T-helper 2 cell treated with Interferon-gamma antibody and Interleukin-4, amounts not matched to agents 100 ng/mL and 5 ng/mL, for 36 hours (primary cell): ENCODE measurements at regions not wholly inside any gene's neighbourhood (a gene's known extent, or its start where the extent isn't known, plus 50 kb on each side); places are given as distances from the start of the nearest gene placed in this dataset.

Source experiments
- intact Hi-C: fragments of 100-400 bp; cut with micrococcal nuclease; formaldehyde crosslinking; loops from one replicate; pipeline ENCODE4 v1.15.1; 2023

DNA sequence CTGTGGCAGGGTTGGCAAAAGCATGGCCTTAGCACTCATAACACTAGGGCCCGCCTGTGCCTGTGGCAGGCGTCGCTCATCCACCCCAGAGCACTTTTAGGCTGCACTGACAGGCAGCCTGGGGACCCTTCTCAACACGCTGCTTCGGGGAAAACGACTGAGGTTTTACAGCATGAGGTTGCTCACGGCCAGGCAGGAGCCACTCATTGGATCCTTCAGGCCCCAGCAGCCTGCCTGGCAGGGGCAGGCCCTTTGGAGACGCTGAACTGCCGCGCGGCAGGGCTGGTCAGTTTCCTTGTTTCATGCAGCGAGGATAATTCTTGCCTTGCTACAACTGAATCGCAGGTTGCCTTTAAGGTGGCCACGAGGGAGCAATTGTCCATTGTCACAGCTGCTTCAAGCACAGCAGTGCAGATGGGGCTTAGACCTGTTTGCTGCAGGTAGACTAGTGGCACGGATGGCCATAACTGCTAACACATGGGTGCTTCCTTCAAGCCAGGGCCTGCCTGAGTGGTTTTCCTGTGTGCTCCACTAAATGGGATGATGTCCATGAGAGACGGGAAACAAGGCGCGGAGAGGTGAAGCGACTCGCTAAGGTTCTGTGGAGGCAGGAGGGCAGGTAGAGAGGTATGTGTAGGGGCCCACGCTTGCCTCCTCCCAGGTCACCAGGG, 49.9 kb upstream of the HS6ST1 start:
- intact Hi-C loops: no loop called here

DNA sequence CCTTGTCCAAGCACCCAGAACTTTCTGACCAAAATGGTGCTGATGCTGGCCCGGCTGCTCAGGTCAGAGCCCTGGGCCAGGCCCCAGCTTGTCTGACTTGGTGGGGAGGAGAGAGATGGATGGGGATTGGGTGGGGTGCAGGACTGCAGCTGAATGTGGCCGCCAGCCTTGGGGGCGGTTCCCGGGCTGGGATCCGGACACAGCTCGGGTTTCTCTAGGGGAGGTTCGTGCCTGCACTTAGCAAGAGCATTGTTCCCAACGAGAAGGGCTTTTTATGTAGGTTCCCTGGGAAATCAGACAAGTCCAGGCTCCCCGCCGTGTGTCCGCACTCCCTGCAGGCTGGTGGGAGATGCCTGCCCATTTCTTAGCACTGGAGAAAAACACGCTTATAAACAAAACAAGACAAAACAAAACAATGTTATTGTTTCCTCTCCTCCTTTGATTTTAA, 50.5 kb upstream of the HS6ST1 start:
- intact Hi-C loops: no loop called here

DNA sequence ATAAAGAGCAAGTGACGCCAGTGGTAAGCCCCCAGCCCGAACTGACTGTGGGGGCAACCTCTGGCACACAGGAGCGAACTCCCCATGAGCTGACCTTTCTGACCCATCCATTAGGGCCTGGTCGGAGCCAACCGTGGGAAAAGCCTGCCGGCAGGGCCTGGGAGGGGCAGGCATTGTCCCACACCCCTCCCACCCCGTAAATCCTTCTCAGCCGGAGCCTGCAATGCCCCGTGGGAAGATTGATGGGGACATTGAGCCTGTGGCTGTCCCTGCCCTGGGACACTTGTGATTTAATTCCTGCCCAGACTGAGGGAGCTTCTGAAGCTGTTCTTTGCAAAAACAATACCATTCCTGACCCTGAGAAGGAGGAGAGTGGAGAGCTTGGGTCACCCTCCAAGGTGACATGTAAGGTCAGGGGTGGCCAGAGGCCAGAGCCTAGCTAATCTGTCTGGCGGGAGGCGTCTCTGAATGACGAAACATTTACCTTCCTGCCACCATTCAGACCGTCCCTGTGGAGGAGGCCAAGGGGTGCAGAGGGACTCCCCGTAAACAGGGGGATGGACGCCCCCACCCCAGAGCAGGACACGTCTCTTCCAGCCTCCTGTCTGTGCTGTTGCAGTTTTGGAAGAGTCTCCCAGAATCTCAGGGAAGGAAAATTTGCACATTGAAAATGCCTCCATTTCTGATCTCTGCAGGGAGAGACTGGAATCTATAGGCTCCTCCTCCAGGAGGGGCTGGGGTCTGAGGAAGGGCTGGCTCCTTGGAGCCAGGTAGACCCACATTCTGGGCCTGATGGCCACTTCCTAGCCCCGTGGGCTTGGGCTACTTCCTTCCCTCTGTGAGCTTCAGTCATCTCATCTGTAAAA, 51.2 kb upstream of the HS6ST1 start:
- intact Hi-C loops: no loop called here

DNA sequence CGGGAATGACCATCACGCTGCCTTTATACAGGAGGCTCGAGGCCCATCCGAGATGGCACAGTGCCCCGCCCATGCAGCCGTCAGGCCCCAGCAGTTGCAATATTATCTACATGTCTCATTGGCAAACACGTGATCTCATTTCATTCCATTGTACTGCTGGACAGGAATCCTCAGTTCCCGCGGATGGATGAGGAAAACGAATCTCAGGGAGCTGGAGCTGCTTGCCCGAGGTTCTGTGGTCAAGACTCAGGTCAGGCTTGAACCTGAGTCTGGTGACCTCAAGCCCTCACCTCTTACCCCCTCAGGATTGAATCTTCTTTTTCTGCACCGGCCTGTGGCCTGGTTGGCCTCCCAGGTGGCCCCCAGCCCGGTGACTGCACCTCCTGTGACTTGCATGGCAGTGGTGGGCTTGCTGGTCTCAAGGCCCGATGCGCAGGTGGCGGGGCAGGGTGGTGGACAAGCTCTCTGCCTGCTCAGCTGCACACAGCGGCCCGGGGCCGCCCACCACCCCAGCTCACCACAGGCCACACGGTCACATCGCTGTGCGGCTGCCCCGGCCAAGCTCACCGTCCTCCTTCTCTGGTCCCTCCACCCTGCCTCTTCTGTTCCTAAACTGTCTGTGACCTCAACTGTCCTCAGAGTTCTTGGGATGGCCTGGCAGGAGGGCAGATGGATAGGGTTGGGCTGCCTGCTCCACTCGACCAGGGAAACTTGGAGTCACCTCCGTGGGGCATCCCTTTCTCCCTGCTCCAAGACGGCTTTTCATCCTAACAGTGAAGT, 52.0 kb upstream of the HS6ST1 start:
- intact Hi-C loops: no loop called here

DNA sequence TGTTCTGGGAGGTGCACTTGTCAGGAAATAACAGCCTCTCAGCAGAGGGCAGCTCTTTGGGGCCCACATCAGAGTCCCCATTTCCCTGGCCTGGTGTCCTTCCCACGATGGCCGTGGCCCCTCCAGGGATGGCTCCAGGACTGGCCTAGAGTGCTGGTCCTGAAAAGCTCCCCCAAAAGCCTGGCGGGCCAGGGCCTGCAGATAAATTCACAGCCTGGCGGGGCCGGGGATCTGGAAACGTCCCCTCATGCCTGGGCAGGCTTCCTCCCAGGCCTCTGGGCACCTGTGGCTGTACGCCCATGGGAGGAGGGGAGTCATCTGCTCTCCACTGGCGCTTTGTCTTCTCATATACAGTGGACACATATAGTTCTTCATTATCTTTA, 52.6 kb upstream of the HS6ST1 start:
- intact Hi-C loops: no loop called here

DNA sequence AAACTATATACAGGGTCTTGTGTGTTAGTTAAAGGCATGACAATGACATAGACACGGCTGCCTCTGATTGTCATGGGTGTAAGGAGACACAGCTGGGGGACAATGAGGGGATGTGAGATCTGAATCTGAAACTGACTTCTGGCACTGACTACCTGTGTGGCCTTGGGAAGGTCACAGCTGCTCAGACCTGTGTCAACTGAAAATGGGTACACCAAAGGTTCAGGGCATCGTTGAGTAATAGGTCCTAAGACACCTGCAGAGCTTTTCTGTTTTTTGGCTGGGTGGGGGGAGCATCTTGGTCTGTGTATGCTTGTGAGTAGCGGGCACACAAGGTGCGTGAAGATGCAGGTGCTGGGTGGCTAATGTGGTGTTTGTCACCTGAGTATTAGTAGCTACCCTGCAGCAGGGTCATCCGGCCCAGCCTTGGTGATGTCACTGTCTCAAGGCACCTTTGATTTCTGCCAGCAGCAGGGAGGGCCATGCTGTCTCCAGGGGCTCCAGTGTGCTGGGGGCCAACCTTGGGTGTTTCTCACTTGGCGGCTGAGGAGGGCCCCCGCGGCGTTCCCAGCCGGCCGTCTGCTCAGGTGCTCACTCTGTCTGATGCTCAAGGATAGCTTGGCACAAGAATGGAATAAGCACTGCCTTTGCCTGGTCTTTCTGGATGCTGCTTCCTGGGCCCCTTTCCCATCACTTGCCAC, 53.1 kb upstream of the HS6ST1 start:
- intact Hi-C loops: no loop called here

DNA sequence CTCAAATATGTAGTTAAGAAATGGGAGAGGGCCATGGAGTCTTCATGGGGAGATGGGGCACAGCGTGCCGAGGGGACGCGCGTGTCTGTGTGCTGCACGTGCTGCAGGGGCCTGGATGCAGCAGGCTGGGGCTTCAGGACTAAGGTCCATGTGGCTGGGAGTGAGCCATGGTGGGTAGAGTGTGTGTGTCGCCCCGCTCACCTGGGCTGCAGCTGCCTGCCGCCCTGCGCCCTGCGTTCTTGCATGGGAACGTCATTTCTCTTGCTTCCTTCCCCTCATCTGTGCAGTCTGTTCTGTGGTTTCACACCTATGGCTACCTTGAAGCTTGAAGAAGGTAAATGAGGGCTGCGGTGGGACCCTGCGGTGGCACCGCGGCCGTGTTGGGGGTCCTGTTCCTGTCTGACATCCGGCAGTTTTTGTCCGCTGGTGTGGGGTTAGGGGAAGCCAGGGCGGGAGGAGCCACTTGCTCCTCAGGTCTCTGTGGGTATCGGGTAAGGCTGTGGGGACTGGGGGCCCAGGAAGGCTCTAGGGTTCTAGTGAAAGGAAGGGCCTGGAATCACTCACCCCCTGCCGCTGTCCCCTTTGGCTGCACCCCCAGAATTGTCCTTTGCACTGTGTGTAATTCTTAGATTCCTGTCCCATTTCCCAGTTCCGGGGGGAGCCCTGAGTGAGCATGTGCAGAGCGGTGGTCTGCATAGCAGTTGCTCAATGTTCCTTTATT, 54.1 kb upstream of the HS6ST1 start:
- intact Hi-C loops: no loop called here

DNA sequence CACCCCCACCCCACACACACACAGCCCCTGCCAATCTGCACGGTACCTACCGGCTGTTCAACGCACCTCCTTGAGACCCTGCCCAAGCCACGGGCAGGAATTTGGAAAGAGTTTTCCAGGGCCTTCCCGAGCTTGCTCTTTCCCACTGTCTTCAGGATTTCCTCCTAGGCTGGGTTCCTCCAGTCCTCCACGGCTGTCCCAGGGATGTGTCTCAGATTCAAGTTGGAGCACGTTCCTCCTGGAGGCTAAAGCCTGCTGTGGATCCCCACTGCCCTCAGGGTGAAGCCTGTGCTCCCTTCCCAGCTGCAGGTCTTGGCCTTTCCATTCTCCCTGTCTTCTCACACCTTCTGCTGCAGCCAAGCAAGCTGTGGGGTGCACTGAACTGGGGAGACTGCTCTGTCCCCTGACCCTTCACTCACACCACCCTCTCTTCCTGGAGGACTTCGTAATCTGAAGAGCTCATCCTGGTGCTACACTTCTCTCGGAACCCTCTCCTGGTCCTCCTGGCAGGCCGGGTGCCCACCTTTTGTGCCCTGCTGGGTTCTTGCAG, 54.9 kb upstream of the HS6ST1 start:
- intact Hi-C loops: no loop called here

DNA sequence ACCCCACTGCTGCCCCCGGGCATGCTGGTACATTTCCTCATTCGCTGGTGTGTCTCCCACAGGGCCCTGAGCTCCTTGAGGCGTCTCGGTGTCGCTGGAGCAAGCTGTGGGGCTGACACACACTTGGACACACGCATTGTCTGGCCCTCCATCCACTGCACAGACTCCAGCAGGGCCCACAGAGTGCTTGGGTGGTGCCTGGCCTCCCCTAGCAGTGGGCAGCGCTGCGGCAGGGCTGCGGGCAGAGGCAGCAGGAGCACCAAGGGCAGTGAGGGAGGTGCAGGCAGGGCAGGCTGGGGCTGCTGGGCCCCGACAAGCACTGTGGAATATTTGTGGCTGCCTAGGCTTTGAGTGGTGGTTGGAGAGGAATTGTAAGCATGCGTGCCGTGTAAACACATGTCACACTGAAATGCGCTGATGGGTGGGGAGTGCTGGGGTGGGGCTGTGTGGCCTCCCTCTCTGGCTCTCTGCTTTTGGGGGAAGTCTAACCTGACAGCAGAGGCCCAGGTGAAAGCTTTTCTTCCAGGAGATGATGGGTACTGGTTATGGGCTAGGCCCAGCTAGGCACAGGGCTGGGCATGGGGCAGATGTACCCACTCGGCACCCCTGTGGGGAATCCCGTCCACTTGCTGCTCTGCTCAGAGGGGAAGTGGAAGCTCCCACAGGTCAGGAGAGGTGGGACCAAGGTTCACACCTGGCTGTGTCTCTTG, 55.5 kb upstream of the HS6ST1 start:
- intact Hi-C loops: no loop called here

DNA sequence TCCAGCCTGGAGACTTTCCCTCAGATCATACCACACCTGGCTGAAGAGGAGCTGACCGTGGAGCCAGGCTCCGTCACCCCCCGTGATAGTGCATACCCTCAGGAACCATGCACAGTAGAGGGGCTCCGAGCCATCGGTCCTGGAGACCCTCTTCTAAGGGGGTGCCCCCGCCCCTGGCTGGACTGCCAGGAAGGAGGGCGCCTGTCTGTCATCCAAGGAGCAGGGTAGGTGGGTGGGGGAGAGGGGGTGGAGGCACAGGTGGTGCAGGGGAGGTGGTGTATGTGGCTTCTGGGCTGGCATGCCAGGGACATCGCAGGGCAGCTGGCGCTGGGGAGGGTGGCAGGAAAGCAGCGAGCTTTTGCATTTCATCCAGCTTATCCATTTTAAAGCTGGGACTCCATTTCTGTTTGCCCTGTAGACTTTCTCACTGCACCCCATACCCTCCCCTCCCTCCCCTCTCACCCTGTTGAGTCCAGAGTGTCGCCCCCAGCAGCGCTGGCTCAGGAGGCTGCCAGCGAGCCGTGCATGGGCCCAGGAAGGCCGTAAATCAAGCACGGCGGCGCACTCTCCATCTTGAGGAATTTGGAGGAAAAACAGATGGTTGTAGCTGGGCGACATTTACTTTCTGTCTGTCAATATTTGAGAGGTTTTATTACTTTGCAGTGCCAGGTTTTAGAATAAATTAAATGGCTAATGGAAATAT, 56.2 kb upstream of the HS6ST1 start:
- intact Hi-C loops: no loop called here

DNA sequence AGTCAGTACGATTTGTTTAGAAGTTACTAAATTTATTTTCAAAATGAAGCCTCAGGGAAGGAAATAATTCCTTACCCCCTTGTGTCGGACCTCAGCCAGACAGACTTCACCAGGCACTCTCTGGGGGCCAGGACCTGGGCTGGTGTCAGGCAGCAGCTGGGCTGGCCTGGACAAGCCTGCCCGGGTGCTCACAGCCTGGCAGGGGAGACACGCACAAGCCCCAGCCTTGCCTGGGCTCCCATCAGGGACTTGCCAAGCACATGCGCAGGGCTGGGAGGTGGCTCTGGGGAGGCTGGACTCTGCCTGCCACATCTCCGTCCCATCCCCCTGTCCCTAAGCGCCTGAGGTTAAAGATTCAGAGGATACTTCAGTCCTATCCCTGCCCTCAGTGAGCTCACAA, 56.8 kb upstream of the HS6ST1 start:
- intact Hi-C loops: no loop called here

DNA sequence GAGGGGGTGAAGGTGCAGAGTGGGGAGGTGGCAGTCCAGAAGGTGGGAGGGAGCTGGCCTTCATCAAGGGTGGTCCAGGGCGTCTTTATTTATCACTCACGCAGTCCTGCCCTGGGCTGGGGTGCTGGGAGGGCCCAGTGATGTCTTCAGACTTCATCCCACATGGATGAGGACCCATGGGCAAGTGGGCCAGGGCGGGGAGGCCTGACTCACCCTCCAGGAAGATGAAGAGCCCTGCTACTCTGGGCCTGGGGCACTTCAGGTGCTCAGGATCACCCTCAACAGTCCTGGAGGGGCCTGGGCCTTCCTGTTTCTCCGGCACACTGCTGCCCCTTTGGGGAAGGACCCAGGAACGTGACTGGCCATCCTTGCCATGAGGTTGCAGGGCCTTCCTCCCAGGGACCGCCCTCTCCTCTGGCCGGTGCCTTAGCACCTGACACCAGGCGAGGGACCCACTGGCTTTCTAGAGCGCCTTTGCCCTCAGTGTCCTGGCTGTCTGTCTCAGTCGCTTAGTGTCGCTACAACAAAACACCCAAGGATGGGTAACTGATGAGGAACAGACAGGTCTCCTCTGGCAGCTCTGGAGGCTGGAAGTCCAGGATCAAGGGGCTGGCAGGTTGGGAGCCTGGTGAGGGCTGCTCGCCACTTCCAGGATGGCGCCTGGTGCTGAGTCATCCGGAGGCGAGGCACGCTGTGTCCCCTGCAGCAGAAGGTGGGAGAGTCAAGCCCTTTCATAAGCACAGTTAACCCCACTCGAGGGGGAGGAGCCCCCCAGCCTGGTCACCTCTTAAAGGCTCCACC, 57.8 kb upstream of the HS6ST1 start:
- intact Hi-C loops: no loop called here

DNA sequence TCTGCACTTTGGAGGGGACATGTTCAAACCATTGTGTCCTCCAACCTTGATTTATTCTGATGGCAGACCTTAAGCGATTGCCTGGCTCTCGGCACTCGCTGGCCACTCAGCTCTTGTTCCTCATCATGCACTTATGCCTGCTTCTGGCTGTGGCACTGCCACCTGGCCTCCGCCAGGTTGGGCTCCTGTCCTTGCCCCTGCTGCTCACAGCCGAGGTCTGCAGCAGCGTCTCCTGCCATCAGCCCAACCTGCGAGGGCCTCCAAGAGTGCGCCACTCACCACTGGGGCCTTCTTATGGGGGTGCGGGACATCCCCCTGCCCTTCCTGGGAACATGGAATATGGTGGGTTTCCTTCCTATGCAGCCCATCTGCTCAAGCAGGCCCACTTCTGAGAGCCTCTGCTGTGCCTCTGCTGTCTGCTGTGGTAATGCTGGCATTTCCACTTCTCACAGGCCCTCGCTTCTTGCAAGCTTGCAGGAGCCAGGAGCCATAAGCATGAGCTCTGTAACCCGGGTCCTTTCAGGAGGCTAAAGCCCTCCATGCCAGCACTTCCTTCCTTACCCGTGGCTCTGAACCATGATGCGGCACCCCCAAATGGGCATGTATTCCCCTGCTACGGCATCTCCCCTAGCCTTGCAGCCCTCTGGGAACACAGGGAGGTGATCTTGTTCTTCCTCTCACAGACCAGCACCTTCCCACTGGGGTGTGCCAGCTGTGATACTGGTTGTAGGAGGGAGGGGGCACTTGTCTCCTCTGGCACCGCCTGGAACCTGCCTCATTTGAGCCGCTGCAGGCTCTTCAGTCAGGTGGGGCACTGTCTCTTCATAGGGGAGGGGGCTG, 58.6 kb upstream of the HS6ST1 start:
- intact Hi-C loops: no loop called here

DNA sequence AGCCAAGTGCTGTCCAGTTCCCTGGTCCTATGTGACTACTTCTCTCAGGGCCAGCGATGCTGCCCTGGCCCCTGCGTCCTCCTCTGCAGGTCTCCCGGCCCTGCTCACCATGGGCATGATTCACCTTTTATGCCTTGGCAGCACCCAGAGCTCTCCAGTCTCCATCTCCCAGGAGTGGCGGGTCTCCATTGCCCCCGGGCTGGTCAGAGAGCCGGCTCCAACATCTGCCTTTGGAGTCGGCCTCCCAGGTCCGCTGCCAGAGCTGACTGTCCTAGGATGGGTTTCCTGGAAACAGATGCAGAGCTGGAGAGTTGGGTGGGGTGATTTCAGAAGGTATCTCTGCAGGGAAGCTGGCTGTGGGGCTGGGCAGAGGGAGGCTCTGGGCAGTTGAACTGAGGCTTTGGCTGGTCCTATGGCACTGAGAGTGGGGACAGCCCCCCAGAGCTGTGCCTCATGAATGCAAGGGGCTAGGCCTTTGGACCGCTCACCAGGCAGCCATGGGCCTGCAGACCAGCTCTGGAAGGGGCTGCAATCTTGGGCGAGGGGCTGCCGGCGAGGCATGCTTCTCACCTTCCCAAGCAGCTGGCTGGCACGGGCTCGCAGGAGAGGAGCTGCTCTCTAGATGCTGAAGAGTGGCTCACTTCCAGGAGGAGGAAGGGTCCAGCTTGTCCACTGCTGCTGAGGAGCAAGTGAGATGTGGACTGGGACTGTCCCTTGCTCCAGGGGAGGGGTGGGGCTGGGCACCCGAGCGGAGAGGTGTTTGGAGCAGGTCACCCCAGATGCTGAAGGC, 59.8 kb upstream of the HS6ST1 start:
- intact Hi-C loops: no loop called here

DNA sequence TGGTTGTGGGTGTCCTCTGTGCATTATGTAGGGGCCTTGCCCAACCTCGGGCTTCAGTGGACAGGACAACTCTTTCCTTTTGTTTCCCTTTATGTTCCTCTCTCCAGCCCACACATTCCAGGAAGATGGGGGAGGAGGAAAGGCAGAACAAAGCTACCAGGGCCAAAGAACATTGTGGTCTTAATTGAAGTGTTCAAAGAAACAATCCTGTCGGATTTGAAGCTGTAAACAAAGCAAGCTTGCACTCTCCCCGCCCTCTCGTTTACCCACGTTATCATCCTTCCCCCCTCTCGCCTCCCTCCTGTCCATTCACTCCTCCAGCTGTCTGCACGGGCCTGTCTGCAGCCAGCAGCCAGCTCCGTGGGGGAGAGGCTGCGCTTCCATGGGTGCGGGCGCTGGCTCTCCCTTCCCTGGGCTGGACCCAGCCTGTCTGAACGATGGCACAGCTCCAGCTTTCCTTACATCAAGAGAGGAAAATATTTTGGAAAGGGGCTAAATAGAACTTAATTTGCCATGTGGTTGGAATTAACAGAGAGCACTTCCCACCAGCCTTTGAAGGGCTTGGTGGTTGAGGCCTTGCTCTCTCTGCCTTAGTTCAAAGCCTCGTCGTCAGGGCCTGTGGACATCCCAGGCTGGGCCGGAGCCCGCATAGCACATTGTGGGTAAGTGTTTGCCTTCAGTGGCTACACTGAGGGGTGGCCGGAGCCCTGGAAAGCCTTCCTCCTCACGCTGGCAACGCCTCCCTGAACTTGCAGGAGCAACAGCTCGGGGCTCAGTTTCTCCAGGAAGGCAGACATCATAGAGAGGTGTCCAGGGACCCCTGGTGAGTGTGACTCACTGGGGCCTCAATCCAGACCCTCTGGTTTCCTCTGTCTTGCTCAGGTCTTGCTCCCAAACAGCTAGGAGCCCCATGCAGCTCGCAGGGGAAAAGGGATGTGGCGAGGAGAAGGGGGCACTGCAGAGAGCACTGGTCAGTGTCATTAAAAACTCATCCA, 60.6 kb upstream of the HS6ST1 start:
- intact Hi-C loops: no loop called here
